ENCODE measurements at regions not wholly inside any gene's neighbourhood (a gene's known extent, or its start where the extent isn't known, plus 50 kb on each side); places are given as distances from the start of the nearest gene placed in this dataset.

- no peaks in the 10 kb centered on the region for H3K27me3 ChIP-seq (ENCODE audit: low read length)
- no peaks in the 10 kb centered on the region for H4K20me1 ChIP-seq (ENCODE audit: low read length)
- no peak for ATAC-seq
- CTCF ChIA-PET: no interaction called here
- no peak overlapping the region for H3K9ac ChIP-seq (ENCODE audit: low read length)
- TF ChIP-seq EZH2 (IDR thresholded peaks at IDR 0.05; ENCODE audit: low read length, unreplicated experiment) (no peak), EZH2phosphoT487 (IDR thresholded peaks at IDR 0.05; ENCODE audit: borderline replicate concordance, low read length) (no peak)
- TF ChIP-seq, protein P1, sequence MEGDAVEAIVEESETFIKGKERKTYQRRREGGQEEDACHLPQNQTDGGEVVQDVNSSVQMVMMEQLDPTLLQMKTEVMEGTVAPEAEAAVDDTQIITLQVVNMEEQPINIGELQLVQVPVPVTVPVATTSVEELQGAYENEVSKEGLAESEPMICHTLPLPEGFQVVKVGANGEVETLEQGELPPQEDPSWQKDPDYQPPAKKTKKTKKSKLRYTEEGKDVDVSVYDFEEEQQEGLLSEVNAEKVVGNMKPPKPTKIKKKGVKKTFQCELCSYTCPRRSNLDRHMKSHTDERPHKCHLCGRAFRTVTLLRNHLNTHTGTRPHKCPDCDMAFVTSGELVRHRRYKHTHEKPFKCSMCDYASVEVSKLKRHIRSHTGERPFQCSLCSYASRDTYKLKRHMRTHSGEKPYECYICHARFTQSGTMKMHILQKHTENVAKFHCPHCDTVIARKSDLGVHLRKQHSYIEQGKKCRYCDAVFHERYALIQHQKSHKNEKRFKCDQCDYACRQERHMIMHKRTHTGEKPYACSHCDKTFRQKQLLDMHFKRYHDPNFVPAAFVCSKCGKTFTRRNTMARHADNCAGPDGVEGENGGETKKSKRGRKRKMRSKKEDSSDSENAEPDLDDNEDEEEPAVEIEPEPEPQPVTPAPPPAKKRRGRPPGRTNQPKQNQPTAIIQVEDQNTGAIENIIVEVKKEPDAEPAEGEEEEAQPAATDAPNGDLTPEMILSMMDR (conservative IDR thresholded peaks at IDR 0.05; ENCODE audit: low read depth, low read length): no peak
- no peaks in the 10 kb centered on the region for H3K4me1 ChIP-seq (ENCODE audit: insufficient read depth, low read length)
- no peaks in the 10 kb centered on the region for H3K36me3 ChIP-seq (ENCODE audit: low read depth, low read length)
- intact Hi-C loops (cut with micrococcal nuclease): no loop called here
- no peaks in the 10 kb centered on the region for H3K9me2 ChIP-seq (replicated peaks; ENCODE audit: low read length)
- no TSS peak for BruUV-seq (replicated peaks)
- no peaks in the 10 kb centered on the region for H3K79me2 ChIP-seq (ENCODE audit: low read length)
- H3K27ac ChIP-seq (ENCODE audit: low read length): no peak overlapping the region
- no peaks in the 10 kb centered on the region for H3F3A ChIP-seq (ENCODE audit: low read length, unreplicated experiment)
- no peak overlapping the region for H2AFZ ChIP-seq (ENCODE audit: low read length)
- DNase-seq: no peak
- POLR2A ChIA-PET (ENCODE audit: unreplicated experiment): no interaction called here
- no peak overlapping the region for H3K4me2 ChIP-seq (ENCODE audit: low read length)
- H3K9me3 ChIP-seq (ENCODE audit: low read length): no peaks in the 10 kb centered on the region
- no peak overlapping the region for H3K4me3 ChIP-seq (ENCODE audit: low read length)
Observed at GRCh38 chr6:133674661-133675060, 214.3 kb upstream of the TCF21 start.

DNA sequence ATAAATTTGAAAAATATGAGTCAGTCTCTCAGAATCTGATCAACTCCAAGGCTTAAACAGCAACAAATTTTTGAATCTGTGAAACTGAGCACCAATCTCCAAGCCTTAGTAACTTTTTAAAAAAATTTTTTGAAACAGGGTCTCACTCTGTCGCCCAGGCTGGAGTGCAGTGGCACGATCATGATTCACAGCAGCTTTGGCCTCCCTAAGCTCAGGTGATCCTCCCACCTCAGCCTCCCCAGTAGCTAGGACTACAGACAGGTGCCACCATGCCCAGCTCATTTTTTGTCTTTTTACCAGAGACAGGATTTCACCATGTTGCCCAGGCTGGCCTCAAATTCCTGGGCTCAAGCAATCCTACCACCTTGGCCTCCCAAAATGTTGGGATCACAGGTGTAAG is 207.9 kb upstream of the TCF21 start:
- Histone ChIP-seq H4K20me1 (ENCODE audit: low read length) (no peaks in the 10 kb centered on the region), H3K9me2 (replicated peaks; ENCODE audit: low read length) (no peaks in the 10 kb centered on the region), H3K4me3 (ENCODE audit: low read length) (no peak overlapping the region), H3F3A (ENCODE audit: low read length, unreplicated experiment) (no peaks in the 10 kb centered on the region), H2AFZ (ENCODE audit: low read length) (no peak overlapping the region), H3K27me3 (ENCODE audit: low read length) (no peaks in the 10 kb centered on the region), H3K4me2 (ENCODE audit: low read length) (no peak overlapping the region), H3K9me3 (ENCODE audit: low read length) (no peaks in the 10 kb centered on the region), H3K4me1 (ENCODE audit: insufficient read depth, low read length) (no peaks in the 10 kb centered on the region), H3K27ac (ENCODE audit: low read length) (no peak overlapping the region), H3K79me2 (ENCODE audit: low read length) (no peaks in the 10 kb centered on the region), H3K36me3 (ENCODE audit: low read depth, low read length) (no peaks in the 10 kb centered on the region), H3K9ac (ENCODE audit: low read length) (no peak overlapping the region)
- ATAC-seq: no peak
- DNase-seq: no peak
- intact Hi-C loops (cut with micrococcal nuclease): no loop called here
- TF ChIP-seq EZH2 (IDR thresholded peaks at IDR 0.05; ENCODE audit: low read length, unreplicated experiment) (no peak), EZH2phosphoT487 (IDR thresholded peaks at IDR 0.05; ENCODE audit: borderline replicate concordance, low read length) (no peak)
- TF ChIP-seq, protein P1 (conservative IDR thresholded peaks at IDR 0.05; ENCODE audit: low read depth, low read length): no peak
- BruUV-seq (replicated peaks): no TSS peak
- CTCF ChIA-PET: no interaction called here
- POLR2A ChIA-PET (ENCODE audit: unreplicated experiment): interaction anchor here (0.7 kb wide), 1 partner anchor 1343 kb away, joined by 9 read pairs; no protein-coding TSS in a partner anchor

GRCh38 chr6:133681891-133682290 is 207.0 kb upstream of the TCF21 start:
- H3K9ac ChIP-seq (ENCODE audit: low read length): no peak overlapping the region
- intact Hi-C loops (cut with micrococcal nuclease): no loop called here
- ATAC-seq: no peak

More at GRCh38 chr6:133681891-133682290, 207.0 kb upstream of the TCF21 start:
- Histone ChIP-seq H3K4me2 (ENCODE audit: low read length) (no peak overlapping the region), H3K36me3 (ENCODE audit: low read depth, low read length) (no peaks in the 10 kb centered on the region), H4K20me1 (ENCODE audit: low read length) (no peaks in the 10 kb centered on the region), H3K9me2 (replicated peaks; ENCODE audit: low read length) (no peaks in the 10 kb centered on the region), H3K9me3 (ENCODE audit: low read length) (no peaks in the 10 kb centered on the region), H2AFZ (ENCODE audit: low read length) (no peak overlapping the region), H3K27me3 (ENCODE audit: low read length) (no peaks in the 10 kb centered on the region), H3K4me1 (ENCODE audit: insufficient read depth, low read length) (no peaks in the 10 kb centered on the region), H3K27ac (ENCODE audit: low read length) (no peak overlapping the region), H3F3A (ENCODE audit: low read length, unreplicated experiment) (no peaks in the 10 kb centered on the region), H3K4me3 (ENCODE audit: low read length) (no peak overlapping the region), H3K79me2 (ENCODE audit: low read length) (no peaks in the 10 kb centered on the region)
- BruUV-seq (replicated peaks): no TSS peak
- ChIA-PET CTCF (no interaction called here), POLR2A (ENCODE audit: unreplicated experiment) (no interaction called here)
- TF ChIP-seq EZH2 (IDR thresholded peaks at IDR 0.05; ENCODE audit: low read length, unreplicated experiment): no peak
- TF ChIP-seq, protein P1 (conservative IDR thresholded peaks at IDR 0.05; ENCODE audit: low read depth, low read length): no peak
- no peak for TF ChIP-seq EZH2phosphoT487 (IDR thresholded peaks at IDR 0.05; ENCODE audit: borderline replicate concordance, low read length)
- DNase-seq: no peak

Data from PC-3 (cell line).